ENCODE measurements at regions not wholly inside any gene's neighbourhood (a gene's known extent, or its start where the extent isn't known, plus 50 kb on each side); places are given as distances from the start of the nearest gene placed in this dataset.

DNA sequence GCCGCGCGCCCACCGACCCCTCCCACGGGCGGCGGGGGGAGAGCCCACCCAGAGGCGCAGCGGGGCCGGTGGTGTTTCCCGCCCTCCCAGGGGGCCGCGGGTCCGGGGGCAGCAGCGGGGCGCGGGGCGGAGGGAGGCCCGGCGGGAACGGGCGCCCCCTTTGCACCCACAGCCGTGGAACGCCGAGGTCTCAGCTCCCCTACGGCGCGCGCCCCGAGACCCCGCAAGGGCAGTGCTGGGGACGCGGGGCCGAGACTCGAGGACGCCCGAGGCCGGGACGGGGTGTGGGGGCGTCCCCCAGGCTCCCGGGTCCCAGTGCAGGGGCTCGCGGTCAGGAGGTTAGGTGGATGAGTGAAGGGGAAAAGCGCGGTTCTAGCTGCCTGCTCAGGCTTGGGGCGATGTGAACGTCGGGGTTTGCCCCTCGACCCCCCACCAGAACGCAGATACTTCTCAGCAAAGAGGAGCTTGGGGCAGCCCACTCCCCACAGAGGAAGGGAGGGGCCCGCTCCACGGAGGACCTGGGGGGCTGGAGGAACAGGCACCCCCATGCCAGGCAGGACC is 65.5 kb upstream of the BHLHE23 start:
- no peak overlapping the region for H3K27ac ChIP-seq
- no peaks in the 10 kb centered on the region for H3K36me3 ChIP-seq
- TF ChIP-seq EP300 (IDR thresholded peaks at IDR 0.05) (no peak), POLR2A (IDR thresholded peaks at IDR 0.05) (no peak), POLR2AphosphoS5 (IDR thresholded peaks at IDR 0.05) (no peak)
- TF ChIP-seq, protein P1, sequence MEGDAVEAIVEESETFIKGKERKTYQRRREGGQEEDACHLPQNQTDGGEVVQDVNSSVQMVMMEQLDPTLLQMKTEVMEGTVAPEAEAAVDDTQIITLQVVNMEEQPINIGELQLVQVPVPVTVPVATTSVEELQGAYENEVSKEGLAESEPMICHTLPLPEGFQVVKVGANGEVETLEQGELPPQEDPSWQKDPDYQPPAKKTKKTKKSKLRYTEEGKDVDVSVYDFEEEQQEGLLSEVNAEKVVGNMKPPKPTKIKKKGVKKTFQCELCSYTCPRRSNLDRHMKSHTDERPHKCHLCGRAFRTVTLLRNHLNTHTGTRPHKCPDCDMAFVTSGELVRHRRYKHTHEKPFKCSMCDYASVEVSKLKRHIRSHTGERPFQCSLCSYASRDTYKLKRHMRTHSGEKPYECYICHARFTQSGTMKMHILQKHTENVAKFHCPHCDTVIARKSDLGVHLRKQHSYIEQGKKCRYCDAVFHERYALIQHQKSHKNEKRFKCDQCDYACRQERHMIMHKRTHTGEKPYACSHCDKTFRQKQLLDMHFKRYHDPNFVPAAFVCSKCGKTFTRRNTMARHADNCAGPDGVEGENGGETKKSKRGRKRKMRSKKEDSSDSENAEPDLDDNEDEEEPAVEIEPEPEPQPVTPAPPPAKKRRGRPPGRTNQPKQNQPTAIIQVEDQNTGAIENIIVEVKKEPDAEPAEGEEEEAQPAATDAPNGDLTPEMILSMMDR (IDR thresholded peaks at IDR 0.05), result no peak
- H3K4me3 ChIP-seq, result no peak overlapping the region
- no peak for ATAC-seq
- peaks cover 0 to 16% (median 0%) of the 10 kb centered on the region in 3 donors for H3K4me1 ChIP-seq
- WGBS, 2 donors (ENCODE audit: low coverage in 1 of 2), result 6% methylated on average over 3 of the region's 52 CpGs; no CpG with 5 or more reads in 1 of the 2 donors
- H3K27me3 ChIP-seq, result peaks cover 98% of the 10 kb centered on the region
- H3K9me3 ChIP-seq, result peaks cover 0 to 24% (median 0%) of the 10 kb centered on the region in 3 donors

DNA sequence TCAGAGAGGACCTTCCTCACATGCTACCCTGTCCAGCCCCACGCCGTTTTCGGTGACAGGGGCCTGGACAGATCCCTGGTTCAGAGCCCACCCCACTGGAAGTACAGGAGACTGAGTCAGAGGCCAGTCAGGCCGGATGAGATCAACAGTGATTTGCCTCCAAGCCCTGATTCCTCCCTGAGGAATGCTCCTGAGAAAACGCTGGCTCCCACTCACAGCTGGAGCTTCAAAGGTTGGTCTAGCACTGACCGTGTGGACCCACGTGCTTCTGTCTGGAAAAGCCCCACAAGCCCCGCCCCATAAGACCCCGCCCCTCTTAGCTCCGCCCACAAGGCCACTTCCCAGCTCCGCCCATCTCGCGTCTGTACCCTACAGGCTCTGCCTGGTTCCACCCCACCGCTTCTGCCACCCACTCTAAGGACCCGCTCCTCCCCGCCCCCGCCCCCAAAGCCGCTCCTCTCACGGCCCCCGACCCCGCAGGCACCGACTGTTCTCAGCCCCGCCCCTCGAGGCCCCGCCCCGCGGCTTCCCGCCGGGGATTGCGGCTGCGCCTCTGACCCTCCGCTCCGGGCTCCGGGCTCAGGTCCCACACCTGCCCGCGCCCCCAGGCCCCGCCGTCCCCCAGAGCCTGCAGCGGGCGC is 64.9 kb upstream of the BHLHE23 start:
- Histone ChIP-seq H3K27ac (no peak overlapping the region), H3K36me3 (no peaks in the 10 kb centered on the region), H3K4me1 (peaks cover 0 to 16% (median 0%) of the 10 kb centered on the region in 3 donors), H3K9me3 (peaks cover 0 to 17% (median 0%) of the 10 kb centered on the region in 3 donors), H3K4me3 (no peak overlapping the region), H3K27me3 (peaks cover 100% of the 10 kb centered on the region)
- TF ChIP-seq, protein P1 (IDR thresholded peaks at IDR 0.05), result no peak
- TF ChIP-seq POLR2A (IDR thresholded peaks at IDR 0.05) (no peak), EP300 (IDR thresholded peaks at IDR 0.05) (no peak), POLR2AphosphoS5 (IDR thresholded peaks at IDR 0.05) (no peak)
- WGBS, 2 donors (ENCODE audit: low coverage in 1 of 2), result 20% methylated on average over 1 of the region's 40 CpGs; no CpG with 5 or more reads in 1 of the 2 donors
- no peak for ATAC-seq

DNA sequence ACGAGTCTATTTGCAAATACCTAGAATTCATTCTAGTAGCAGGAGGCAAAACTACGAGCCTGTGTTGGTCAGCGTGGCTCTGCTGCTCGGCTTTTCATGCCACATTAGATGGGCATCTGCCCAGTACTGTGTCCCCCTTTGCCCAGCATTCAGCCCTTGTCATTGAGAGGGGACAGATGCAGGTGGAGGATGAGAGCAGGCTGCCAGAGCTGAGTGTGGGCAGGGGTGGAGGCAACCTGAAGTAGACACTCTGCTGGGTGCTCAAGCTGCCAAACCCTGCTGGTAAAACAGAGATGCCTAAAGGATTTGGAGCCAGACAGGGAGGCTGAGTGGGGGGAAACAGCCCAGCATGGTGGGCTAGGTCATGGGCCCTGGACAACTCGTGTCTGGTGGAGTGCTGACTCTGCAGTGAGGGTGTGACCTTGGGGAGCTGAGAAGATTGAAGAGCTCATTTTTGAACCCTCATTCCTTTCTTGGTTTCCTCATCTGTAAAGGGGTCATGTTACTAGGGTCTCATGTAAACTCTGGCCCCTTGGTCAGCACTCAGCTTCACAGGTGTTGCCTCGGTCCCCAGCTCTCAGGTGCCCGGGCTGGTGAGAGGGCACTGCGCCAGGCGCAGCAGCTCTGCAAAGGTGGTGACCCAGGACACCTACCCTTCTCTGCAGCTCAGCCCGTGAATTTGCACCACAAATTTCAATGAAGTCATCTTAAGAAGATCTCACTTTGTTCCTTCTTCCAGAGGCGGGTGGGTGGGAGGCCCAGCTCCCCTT is 64.2 kb upstream of the BHLHE23 start:
- H3K27ac ChIP-seq, result no peak overlapping the region
- no peak overlapping the region for H3K4me3 ChIP-seq
- no peaks in the 10 kb centered on the region for H3K36me3 ChIP-seq
- no peak for ATAC-seq
- TF ChIP-seq POLR2AphosphoS5 (IDR thresholded peaks at IDR 0.05) (no peak), POLR2A (IDR thresholded peaks at IDR 0.05) (no peak), EP300 (IDR thresholded peaks at IDR 0.05) (no peak)
- TF ChIP-seq, protein P1 (IDR thresholded peaks at IDR 0.05), result no peak
- H3K27me3 ChIP-seq, result peaks cover 100% of the 10 kb centered on the region
- H3K4me1 ChIP-seq, result peaks cover 0 to 16% (median 0%) of the 10 kb centered on the region in 3 donors
- H3K9me3 ChIP-seq, result peaks cover 0 to 10% (median 0%) of the 10 kb centered on the region in 3 donors
- WGBS, 2 donors (ENCODE audit: low coverage in 1 of 2), result 76 to 77% methylated on average over 4 to 6 of the region's 11 CpGs

DNA sequence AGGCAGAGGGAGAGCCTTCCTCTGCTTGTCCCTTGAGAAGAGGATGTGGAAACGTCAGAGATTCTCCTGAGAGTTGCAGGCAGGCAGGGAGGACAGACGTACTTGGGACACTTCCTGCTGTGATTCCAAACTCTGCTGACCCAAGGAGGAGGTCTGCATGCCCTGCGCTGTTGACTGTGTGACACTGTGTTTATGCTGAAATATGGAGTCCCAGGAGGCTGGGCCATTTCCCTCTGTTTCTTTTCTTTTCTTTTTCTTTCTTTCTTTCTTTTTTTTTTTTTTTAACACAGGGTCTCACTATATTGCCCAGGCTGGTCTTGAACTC is 63.5 kb upstream of the BHLHE23 start:
- H3K9me3 ChIP-seq, result peaks cover 0 to 4% (median 0%) of the 10 kb centered on the region in 3 donors
- H3K36me3 ChIP-seq, result no peaks in the 10 kb centered on the region
- ATAC-seq, result no peak
- WGBS, 2 donors (ENCODE audit: low coverage in 1 of 2), result no CpG with 5 or more reads among the region's 3 CpGs
- no peak overlapping the region for H3K4me3 ChIP-seq
- TF ChIP-seq, protein P1 (IDR thresholded peaks at IDR 0.05), result no peak
- TF ChIP-seq POLR2AphosphoS5 (IDR thresholded peaks at IDR 0.05), result no peak
- TF ChIP-seq POLR2A (IDR thresholded peaks at IDR 0.05), result no peak
- no peak for TF ChIP-seq EP300 (IDR thresholded peaks at IDR 0.05)
- H3K27ac ChIP-seq, result no peak overlapping the region
- H3K27me3 ChIP-seq, result peaks cover 100% of the 10 kb centered on the region
- H3K4me1 ChIP-seq, result peaks cover 0 to 16% (median 0%) of the 10 kb centered on the region in 3 donors
